CD4-positive, alpha-beta T cell treated with Interleukin-12 subunit alpha and Interleukin-12 subunit beta, for 1 hour (primary cell): ENCODE measurements at regions not wholly inside any gene's neighbourhood (a gene's known extent, or its start where the extent isn't known, plus 50 kb on each side); places are given as distances from the start of the nearest gene placed in this dataset.
"Not testable (repeated sequence)": the region's sequence is repeated elsewhere in the genome, so short reads cannot be mapped to it uniquely, and the experiment has no call there.

Experiments used
- DNase-seq: peaks from one replicate; pipeline ENCODE4 v3.0.0-alpha.2; 2020

- DNase-seq: no peak
Measured at GRCh38 chr11:127805771-127806170, 781.6 kb downstream of the ETS1 start.

DNA sequence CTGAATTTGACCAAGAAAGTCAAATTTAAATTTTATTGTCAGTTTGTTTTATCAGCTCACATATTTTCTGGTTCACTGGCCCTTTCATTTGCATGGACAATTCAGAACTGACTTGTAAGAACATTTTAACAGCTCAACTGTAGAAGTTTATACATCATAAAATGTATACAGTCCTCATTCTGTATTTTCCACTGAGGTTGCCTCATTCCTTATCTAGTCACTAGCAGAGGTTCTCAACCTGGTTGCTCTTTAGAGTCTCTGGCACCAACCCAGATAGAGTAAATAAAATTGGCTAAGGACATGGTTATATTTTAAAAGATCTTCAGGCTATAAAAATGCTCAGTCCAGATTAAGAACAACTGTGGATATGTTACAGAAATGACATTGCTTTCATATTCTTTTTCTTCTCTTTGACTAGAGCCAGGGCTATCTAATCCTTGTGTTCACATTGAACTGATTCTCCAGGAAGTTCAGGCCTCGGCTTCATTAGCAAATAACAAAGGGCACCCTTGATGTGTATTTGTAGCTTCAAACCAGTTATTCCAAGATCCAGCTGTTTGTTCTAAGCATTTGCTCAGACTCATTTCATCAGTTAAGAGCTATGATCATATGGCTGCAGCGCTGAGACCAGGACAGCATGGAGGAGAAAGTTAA, 782.5 kb downstream of the ETS1 start:
- DNase-seq: no peak

DNA sequence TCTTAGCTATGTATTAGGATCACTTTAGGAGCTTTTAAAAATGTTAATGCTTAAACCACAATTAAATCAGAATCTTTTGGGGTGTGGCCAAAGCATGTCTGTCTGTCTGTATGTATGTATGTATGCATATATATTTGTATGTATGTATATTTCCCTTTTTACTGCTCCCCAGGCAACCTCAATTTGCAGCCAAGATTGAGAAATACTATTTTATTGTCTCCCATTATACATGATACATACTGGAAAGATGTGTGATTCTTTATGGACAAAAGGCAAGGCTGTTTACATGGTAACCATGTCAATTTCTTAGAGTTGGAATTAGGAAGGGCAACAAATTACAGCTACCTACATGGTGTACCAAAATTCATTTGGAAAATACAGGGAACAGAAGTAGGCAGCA, 783.6 kb downstream of the ETS1 start:
- DNase-seq: no peak

DNA sequence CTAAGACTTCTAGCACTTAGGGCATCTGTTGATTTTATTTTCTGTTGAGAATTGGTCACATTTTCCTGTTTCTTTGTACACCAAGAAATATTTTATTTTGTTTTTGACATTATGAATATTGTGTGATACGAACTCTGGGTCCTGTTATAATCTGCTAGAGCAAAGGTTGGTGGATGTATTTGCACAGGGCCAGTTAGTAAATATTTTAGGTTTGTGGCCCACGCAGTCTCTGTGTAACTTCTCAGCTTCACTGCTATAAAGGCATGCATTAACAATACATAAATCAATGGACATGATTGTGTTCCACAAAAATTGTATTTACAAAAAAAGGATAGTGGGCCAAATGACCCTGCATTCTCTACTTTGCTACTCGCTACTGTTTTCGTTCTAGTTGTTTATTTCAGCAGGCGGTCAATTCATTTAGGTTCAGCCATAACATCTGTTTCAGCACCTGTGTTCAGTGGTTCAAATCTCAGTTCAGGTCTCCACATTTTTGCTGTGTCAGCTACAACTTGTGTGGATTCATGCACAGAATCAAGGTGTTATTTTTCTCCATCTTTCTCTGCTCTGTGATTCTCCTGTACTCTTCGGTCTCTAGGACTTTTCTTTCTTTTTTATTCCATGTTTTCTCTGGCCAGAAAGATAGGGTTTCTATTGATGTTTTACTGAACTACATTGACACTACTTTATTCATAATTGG, 786.2 kb downstream of the ETS1 start:
- DNase-seq: no peak

GRCh38 chr11:127795326-127795725, 792.0 kb downstream of the ETS1 start:
- no peak for DNase-seq

- no peak for DNase-seq
Measured at GRCh38 chr11:127791844-127792243, 791.3 kb upstream of the KIRREL3 start.

DNA sequence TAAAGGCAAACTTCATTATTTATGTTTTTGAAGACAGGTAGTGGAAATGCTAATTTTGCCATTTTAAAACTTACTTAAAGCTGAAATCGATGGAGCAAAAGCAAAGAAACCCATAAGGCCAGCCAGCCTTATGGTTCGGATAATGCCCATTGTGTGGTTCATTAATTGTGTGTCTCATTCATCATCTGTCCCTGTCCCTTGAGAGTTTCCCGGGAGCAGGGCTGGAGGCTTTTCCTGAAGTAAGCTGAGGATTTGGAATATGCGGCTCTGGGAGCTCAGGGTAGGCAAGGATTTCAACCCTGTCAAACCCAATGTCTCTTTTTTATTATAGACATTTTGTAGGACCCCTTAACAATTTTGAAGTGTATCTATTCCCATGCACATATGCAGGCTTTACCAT, 790.0 kb upstream of the KIRREL3 start:
- DNase-seq: no peak

- no peak for DNase-seq
Measured at GRCh38 chr11:127789927-127790326, 789.4 kb upstream of the KIRREL3 start.

- not testable (repeated sequence) for DNase-seq
Measured at GRCh38 chr11:127772938-127773337, 772.4 kb upstream of the KIRREL3 start.

- not testable (repeated sequence) for DNase-seq
Measured at GRCh38 chr11:127768931-127769330, 768.4 kb upstream of the KIRREL3 start.

DNA sequence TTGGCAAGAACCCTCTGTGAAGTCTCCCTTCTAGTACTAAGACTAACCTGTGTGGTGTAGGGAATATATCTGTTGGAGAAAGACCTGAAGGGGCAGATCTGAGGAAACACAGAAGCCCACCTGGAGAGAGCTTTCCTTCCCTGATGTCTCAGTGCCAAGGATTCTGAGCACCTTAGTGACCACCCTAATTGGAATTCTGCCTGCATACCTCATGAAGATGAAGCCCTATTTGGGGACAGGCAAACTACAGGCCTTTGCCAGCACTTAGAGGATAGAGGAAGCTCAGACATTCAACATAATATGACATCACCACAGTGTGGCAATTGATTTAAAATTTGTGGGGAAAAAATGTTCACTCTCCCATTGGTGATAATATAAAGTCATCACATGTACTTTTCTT, 766.2 kb upstream of the KIRREL3 start:
- DNase-seq: no peak

DNA sequence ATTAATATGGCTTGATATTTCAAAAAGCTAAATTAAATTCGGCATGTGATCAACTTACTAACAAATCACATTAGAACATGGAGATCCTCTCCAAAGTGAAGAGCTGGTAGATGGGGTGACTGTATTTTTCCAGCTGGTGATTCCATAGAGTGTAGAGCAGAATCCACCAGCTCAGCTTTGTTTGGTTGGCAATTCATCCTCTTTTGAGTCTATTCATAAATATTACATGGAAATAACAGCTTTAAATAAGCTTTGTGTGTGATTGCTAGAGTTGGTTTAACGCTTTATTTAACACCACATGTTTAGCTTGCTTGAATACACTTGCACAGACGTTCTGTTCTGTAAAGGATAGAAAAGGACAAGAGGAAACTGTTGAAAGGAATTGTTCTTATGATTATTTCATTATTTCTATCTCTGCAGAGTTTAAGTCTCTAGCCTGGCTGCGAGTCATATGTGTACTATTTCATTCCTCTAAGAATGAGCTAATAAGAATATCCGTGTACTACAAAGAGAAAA, 738.3 kb upstream of the KIRREL3 start:
- no peak for DNase-seq

GRCh38 chr11:127737499-127737898, 736.9 kb upstream of the KIRREL3 start:
- DNase-seq: no peak

- DNase-seq: no peak
Measured at GRCh38 chr11:127733552-127733951, 733.0 kb upstream of the KIRREL3 start.

- no peak for DNase-seq
Measured at GRCh38 chr11:127726367-127726766, 725.8 kb upstream of the KIRREL3 start.

GRCh38 chr11:127723714-127724113, 723.1 kb upstream of the KIRREL3 start:
- no peak for DNase-seq

DNA sequence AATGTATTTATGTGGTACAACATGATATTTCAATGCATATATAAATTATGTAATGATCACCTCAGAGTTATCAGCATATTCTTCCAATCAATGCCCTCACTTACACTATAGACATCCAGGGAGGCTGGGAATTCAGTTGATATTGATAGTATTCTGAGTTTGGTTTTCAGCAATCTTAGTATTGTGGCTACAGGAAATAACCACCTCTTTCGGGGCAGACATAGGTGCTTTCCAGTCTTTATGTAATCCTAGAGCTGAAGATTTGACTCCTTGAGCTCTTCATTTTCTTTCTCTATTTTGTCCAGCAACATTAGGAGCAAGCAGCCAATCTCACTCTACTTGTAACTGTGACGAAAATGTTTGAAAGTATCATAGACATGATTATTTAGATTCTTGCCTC, 712.7 kb upstream of the KIRREL3 start:
- no peak for DNase-seq

DNA sequence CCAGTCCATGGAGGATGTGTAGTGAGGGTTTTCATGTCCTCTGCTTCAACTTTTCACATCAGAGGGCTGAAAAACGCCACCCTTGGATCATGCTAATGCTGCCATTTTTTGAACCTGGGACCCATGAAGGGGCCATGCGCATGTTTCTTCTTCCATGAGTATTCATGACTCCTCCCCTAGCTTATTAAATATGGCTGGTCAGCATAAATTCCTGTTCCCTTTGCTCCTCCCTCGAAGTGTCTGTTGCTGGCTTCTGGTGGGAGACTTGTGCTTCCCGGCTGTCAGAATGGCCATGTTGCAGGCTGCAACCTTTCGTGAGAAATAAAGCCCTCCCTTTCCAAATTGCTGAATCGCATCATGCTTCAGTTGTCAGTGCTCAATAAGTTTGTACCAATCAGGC, 711.2 kb upstream of the KIRREL3 start:
- no peak for DNase-seq

DNA sequence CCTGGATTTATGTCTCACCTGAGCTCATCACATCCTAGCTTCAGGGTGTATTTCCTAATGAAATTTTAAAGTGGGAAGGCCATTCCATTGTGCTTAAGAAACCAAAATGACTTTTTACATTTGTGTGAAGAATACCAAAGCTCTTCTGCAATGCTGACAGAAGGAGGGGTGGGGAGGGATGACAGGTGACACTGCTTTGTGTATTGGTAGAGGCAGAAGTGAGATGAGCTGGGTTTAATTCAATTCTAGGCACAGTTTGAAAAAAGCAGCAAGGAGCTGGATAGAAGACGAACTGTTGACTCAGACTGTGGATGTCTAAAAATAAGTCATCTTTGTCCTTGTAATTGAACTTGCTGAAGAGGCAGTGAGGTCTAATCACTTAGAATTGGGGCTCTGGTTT, 710.3 kb upstream of the KIRREL3 start:
- no peak for DNase-seq

DNA sequence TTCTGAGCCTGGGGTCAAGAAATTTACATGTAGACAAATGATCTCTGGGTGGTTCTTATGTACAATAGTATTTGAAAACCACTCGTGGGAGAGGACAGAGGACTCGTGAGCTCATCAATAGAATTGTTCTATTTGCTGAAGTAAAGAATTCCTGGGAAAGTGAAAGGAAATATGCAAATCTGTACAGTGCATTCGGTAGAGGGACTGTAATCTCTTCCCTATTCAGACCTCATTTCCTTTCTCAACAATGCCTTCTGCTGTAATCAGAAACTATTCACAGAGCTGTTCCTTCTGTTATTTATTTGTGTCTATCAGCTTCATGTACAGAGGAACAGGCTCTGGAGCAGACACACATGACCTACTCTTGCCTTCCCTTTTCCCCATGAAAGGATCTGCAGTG, 709.4 kb upstream of the KIRREL3 start:
- DNase-seq: no peak

DNA sequence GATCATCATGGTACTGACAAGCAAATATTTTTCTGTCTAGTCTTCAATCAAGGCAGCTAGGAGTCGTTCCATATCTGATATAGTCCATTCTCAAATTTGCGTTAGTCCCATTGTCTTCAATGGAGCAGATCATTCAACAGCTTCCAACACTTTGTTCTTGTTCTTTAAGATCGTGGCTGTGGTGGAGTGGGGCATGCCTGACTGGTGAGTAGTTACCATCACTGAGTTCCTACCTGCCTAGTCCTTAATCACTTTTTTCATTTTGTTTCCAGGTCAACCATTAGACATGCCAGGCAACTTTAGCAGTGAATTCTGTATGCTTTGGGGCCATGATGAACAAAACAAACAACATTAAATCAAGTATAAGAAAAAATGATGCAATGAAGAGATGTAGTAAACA, 693.1 kb upstream of the KIRREL3 start:
- DNase-seq: no peak

DNA sequence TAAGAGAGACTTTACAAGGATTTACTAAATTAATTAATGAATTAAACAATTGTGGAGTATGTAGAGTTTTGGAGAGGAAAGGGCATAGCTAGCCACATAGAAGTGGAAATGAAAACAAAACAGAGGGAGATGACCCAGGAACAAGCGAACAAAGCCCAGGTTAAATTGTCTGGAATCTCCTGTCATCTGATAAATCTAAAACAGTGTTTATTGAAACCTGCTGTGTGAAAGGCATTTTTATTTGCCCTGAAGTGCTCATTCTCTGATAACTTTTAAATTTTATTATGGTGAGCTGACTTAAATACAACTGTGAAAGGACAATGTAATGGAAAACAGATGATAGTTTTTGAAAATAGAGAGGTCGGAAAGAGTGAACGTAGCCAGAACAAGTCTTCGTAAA, 682.8 kb upstream of the KIRREL3 start:
- no peak for DNase-seq

DNA sequence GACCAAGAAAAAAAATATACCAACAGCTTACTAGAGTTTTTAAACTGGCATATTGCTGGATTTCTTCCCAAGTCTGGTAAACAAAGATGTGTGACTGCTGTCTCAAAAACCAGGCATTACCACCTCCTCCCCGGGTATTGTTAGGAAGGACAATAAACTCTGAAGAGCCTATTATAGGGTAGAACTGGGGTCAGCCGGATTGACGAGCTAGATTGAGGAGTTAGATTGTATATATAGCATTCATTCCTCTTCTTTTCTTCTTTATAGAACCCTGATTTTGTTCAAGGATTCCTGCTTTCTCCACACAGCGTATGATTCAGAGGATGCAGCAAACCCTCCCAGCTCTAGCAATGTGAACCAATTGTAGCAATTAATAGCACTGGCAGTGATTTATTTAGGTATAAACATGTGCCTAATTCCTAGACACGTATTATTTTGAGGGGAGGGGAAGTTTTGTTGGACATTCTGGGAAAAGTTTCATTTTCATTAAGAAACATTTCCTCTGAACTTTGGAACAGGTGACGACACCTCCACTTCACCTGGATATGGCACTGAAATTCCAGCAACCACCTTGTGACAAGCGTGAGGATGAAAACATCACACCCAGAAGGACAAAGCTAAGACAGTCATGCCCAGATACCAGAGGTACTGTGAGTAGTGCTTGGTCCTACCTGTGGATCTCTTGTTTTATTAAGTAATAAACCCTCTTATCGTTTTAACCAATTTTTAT, 679.4 kb upstream of the KIRREL3 start:
- no peak for DNase-seq

DNA sequence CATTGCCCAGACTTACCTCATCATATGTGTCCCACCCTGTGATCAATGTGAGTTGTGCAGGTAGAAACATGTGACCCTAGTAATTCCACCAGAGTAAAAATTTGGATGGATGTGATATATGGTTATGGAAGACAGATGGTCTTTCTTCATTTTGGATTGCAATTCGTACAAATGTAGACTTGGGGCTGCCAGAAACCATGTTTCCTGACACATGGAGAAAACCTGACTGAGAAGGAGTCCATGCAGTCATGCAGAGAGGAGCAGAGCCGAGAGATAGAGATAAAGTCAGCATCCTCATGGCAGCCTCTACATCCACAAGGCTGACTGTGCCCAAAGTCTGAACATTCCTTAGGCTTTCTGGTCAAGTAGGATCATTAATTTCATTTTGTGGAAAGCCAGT, 678.1 kb upstream of the KIRREL3 start:
- DNase-seq: no peak
